ENCODE measurements at regions not wholly inside any gene's neighbourhood (a gene's known extent, or its start where the extent isn't known, plus 50 kb on each side); places are given as distances from the start of the nearest gene placed in this dataset.

- no peak overlapping the region for H3K9ac ChIP-seq
- H3K4me1 ChIP-seq = no peaks in the 10 kb centered on the region
- no peaks in the 10 kb centered on the region for H3K36me3 ChIP-seq
- H4K20me1 ChIP-seq = no peaks in the 10 kb centered on the region
- H3K27me3 ChIP-seq = no peaks in the 10 kb centered on the region
- no peak overlapping the region for H3K4me2 ChIP-seq
- H3K27ac ChIP-seq = no peak overlapping the region
- H3K4me3 ChIP-seq = no peak overlapping the region
- no peaks in the 10 kb centered on the region for H3K9me3 ChIP-seq (replicated peaks in 1 of 11)
- no peak for TF ChIP-seq Cebpa-rat (IDR thresholded peaks at IDR 0.05)
These were observed 301.9 kb downstream of the GPAT3 start for GRCh38 chr4:83837614-83838308.

- H3K9me3 ChIP-seq (replicated peaks in 1 of 11) = no peaks in the 10 kb centered on the region
- no peaks in the 10 kb centered on the region for H3K27me3 ChIP-seq
- no peak overlapping the region for H3K27ac ChIP-seq
- TF ChIP-seq Cebpa-rat (IDR thresholded peaks at IDR 0.05) = no peak
- no peak overlapping the region for H3K4me2 ChIP-seq
- H4K20me1 ChIP-seq = no peaks in the 10 kb centered on the region
- H3K4me3 ChIP-seq = no peak overlapping the region
- H3K36me3 ChIP-seq = no peaks in the 10 kb centered on the region
- H3K9ac ChIP-seq = no peak overlapping the region
- no peaks in the 10 kb centered on the region for H3K4me1 ChIP-seq
These were observed 298.0 kb downstream of the GPAT3 start for GRCh38 chr4:83833920-83834319.

GRCh38 chr4:83832110-83832825 is 296.4 kb downstream of the GPAT3 start:
- Histone ChIP-seq H3K36me3 (no peaks in the 10 kb centered on the region), H3K9ac (no peak overlapping the region), H4K20me1 (no peaks in the 10 kb centered on the region), H3K4me3 (no peak overlapping the region), H3K4me1 (no peaks in the 10 kb centered on the region), H3K27me3 (no peaks in the 10 kb centered on the region), H3K27ac (no peak overlapping the region), H3K4me2 (no peak overlapping the region), H3K9me3 (replicated peaks in 1 of 11) (no peaks in the 10 kb centered on the region)
- TF ChIP-seq Cebpa-rat (IDR thresholded peaks at IDR 0.05) = no peak

GRCh38 chr4:83831588-83831987 is 295.7 kb downstream of the GPAT3 start:
- Histone ChIP-seq H3K27me3 (no peaks in the 10 kb centered on the region), H3K4me2 (no peak overlapping the region), H3K4me3 (no peak overlapping the region), H3K36me3 (no peaks in the 10 kb centered on the region), H3K4me1 (no peaks in the 10 kb centered on the region), H3K27ac (no peak overlapping the region), H3K9me3 (replicated peaks in 1 of 11) (no peaks in the 10 kb centered on the region), H3K9ac (no peak overlapping the region), H4K20me1 (no peaks in the 10 kb centered on the region)
- no peak for TF ChIP-seq Cebpa-rat (IDR thresholded peaks at IDR 0.05)

GRCh38 chr4:83830138-83830888 is 294.4 kb downstream of the GPAT3 start:
- Histone ChIP-seq H4K20me1 (no peaks in the 10 kb centered on the region), H3K9me3 (replicated peaks in 1 of 11) (no peaks in the 10 kb centered on the region), H3K4me3 (no peak overlapping the region), H3K4me2 (no peak overlapping the region), H3K27ac (no peak overlapping the region), H3K36me3 (no peaks in the 10 kb centered on the region), H3K4me1 (no peaks in the 10 kb centered on the region), H3K9ac (no peak overlapping the region), H3K27me3 (no peaks in the 10 kb centered on the region)
- TF ChIP-seq Cebpa-rat (IDR thresholded peaks at IDR 0.05) = no peak

GRCh38 chr4:83828601-83829000 is 292.7 kb downstream of the GPAT3 start:
- H3K27ac ChIP-seq = no peak overlapping the region
- no peaks in the 10 kb centered on the region for H3K27me3 ChIP-seq
- H4K20me1 ChIP-seq = no peaks in the 10 kb centered on the region
- no peaks in the 10 kb centered on the region for H3K36me3 ChIP-seq
- no peak overlapping the region for H3K9ac ChIP-seq
- 0 out of 22 replicates have a peak, but pooled peaks cover 0 to 6% (median 0%) of the 10 kb centered on the region in 11 experiments for H3K9me3 ChIP-seq (replicated peaks in 1 of 11)
- no peak overlapping the region for H3K4me2 ChIP-seq
- H3K4me1 ChIP-seq = no peaks in the 10 kb centered on the region
- H3K4me3 ChIP-seq = no peak overlapping the region
- TF ChIP-seq Cebpa-rat (IDR thresholded peaks at IDR 0.05) = no peak

GRCh38 chr4:83821493-83821892 is 285.6 kb downstream of the GPAT3 start:
- no peaks in the 10 kb centered on the region for H4K20me1 ChIP-seq
- no peak overlapping the region for H3K27ac ChIP-seq
- no peak overlapping the region for H3K9ac ChIP-seq
- no peaks in the 10 kb centered on the region for H3K27me3 ChIP-seq
- TF ChIP-seq Cebpa-rat (IDR thresholded peaks at IDR 0.05) = no peak
- no peaks in the 10 kb centered on the region for H3K36me3 ChIP-seq
- H3K4me2 ChIP-seq = no peak overlapping the region
- peaks cover 15 to 25% (median 18%) of the 10 kb centered on the region in 11 experiments for H3K9me3 ChIP-seq (replicated peaks in 1 of 11)
- H3K4me1 ChIP-seq = no peaks in the 10 kb centered on the region
- H3K4me3 ChIP-seq = no peak overlapping the region

- H4K20me1 ChIP-seq = no peaks in the 10 kb centered on the region
- no peaks in the 10 kb centered on the region for H3K4me1 ChIP-seq
- TF ChIP-seq Cebpa-rat (IDR thresholded peaks at IDR 0.05) = no peak
- H3K9me3 ChIP-seq (replicated peaks in 1 of 11) = peaks cover 15 to 25% (median 18%) of the 10 kb centered on the region in 11 experiments
- no peak overlapping the region for H3K4me2 ChIP-seq
- no peak overlapping the region for H3K9ac ChIP-seq
- H3K27me3 ChIP-seq = no peaks in the 10 kb centered on the region
- no peaks in the 10 kb centered on the region for H3K36me3 ChIP-seq
- no peak overlapping the region for H3K27ac ChIP-seq
- H3K4me3 ChIP-seq = no peak overlapping the region
These were observed 283.7 kb downstream of the GPAT3 start for GRCh38 chr4:83819582-83819981.

GRCh38 chr4:83810428-83810827 is 274.5 kb downstream of the GPAT3 start:
- no peaks in the 10 kb centered on the region for H3K9me3 ChIP-seq (replicated peaks in 1 of 11)
- no peak overlapping the region for H3K9ac ChIP-seq
- H3K4me1 ChIP-seq = no peaks in the 10 kb centered on the region
- no peaks in the 10 kb centered on the region for H3K27me3 ChIP-seq
- no peaks in the 10 kb centered on the region for H3K36me3 ChIP-seq
- H4K20me1 ChIP-seq = no peaks in the 10 kb centered on the region
- no peak overlapping the region for H3K4me2 ChIP-seq
- H3K27ac ChIP-seq = no peak overlapping the region
- no peak overlapping the region for H3K4me3 ChIP-seq
- TF ChIP-seq Cebpa-rat (IDR thresholded peaks at IDR 0.05) = no peak

All from BLaER1 treated with 17β-estradiol and CSF1 and Interleukin-3, amounts not matched to agents 10 nM and 100 nM (cell line).